ENCODE measurements at regions not wholly inside any gene's neighbourhood (a gene's known extent, or its start where the extent isn't known, plus 50 kb on each side); places are given as distances from the start of the nearest gene placed in this dataset.

GRCh38 chr5:50934343-50934742 lies 267.9 kb downstream of the PARP8 start:
- Mint-ChIP-seq H3K4me1 (ENCODE audit: low read depth) (no peaks in the 10 kb centered on the region), H3K36me3 (ENCODE audit: low read depth) (no peaks in the 10 kb centered on the region), H3K4me3 (no peak overlapping the region), H3K27me3 (ENCODE audit: low read depth) (peaks cover 3% of the 10 kb centered on the region), H3K9me3 (ENCODE audit: insufficient read depth) (no peaks in the 10 kb centered on the region), H3K27ac (no peak overlapping the region)
- no peak for DNase-seq
- ChIA-PET POLR2A (no interaction called here), CTCF (no interaction called here)
- no peak for ATAC-seq

GRCh38 chr5:50945139-50945538 lies 278.7 kb downstream of the PARP8 start:
- no peak for DNase-seq
- CTCF ChIA-PET: no interaction called here
- no peaks in the 10 kb centered on the region for H3K4me1 Mint-ChIP-seq (ENCODE audit: low read depth)
- H3K9me3 Mint-ChIP-seq (ENCODE audit: insufficient read depth): no peaks in the 10 kb centered on the region
- POLR2A ChIA-PET: no interaction called here
- no peaks in the 10 kb centered on the region for H3K27me3 Mint-ChIP-seq (ENCODE audit: low read depth)
- H3K4me3 Mint-ChIP-seq: no peak overlapping the region
- no peak overlapping the region for H3K27ac Mint-ChIP-seq
- no peaks in the 10 kb centered on the region for H3K36me3 Mint-ChIP-seq (ENCODE audit: low read depth)
- no peak for ATAC-seq

GRCh38 chr5:50947906-50948683 lies 281.7 kb downstream of the PARP8 start:
- POLR2A ChIA-PET: no interaction called here
- ATAC-seq (no peak), DNase-seq (no peak)
- Mint-ChIP-seq H3K4me3 (no peak overlapping the region), H3K27me3 (ENCODE audit: low read depth) (no peaks in the 10 kb centered on the region), H3K36me3 (ENCODE audit: low read depth) (no peaks in the 10 kb centered on the region), H3K9me3 (ENCODE audit: insufficient read depth) (no peaks in the 10 kb centered on the region), H3K4me1 (ENCODE audit: low read depth) (no peaks in the 10 kb centered on the region), H3K27ac (no peak overlapping the region)
- CTCF ChIA-PET: no interaction called here

DNA sequence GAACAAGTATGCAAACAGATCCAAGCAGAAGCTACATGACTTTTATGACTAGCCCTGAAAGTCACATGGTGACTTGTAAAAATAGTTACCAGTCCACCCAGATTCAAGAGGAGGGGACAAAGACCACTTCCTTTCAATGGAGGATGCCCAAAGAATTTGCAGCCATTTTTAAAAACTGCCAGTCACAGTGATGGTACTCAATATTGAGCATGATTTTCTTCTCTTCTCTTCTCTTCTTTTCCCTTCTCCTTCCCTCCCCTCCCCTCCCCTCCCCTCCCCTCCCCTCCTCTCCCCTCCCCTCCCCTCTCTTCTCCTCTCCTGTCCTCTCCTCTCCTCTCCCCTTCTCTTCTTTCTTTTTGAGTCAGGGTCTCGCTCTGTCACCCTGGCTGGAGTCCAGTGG lies 286.9 kb downstream of the PARP8 start:
- POLR2A ChIA-PET: no interaction called here
- ATAC-seq (no peak), DNase-seq (no peak)
- H3K4me3 Mint-ChIP-seq: no peak overlapping the region
- H3K4me1 Mint-ChIP-seq (ENCODE audit: low read depth): no peaks in the 10 kb centered on the region
- CTCF ChIA-PET: no interaction called here
- H3K36me3 Mint-ChIP-seq (ENCODE audit: low read depth): no peaks in the 10 kb centered on the region
- H3K27me3 Mint-ChIP-seq (ENCODE audit: low read depth): peaks cover 2% of the 10 kb centered on the region
- no peak overlapping the region for H3K27ac Mint-ChIP-seq
- H3K9me3 Mint-ChIP-seq (ENCODE audit: insufficient read depth): no peaks in the 10 kb centered on the region

DNA sequence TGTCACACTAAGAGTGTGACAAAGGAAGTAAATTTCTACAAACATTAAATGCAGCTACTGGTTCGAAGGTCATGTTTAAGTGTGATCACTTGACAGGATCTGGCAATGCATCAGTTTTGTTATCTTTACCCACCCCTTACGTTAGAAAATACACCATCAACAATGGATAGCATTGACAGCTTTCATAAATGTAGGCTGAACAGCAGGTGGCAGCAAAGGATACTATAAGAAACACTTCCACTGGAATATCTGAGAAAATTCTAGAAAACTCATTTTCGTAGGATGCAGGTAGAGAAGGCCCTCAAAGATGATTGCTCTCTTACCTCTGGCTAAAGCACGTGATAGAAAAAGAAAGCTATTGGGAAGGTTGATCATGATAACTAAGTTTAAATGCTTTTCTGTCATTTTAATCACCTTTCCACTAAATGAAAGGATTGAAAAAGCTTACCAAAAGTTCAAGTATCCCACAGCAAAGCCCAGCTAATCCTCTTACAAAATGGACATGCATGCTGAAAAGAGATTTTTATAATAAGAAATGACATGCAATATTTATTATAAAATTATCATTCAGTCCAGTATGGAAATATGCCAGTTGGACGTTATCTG lies 292.5 kb downstream of the PARP8 start:
- ChIA-PET CTCF (interaction anchor here (1.3 to 1.6 kb wide), 2 partner anchors 9 kb away, joined by 4 to 6 read pairs; no protein-coding TSS in a partner anchor), POLR2A (no interaction called here)
- Mint-ChIP-seq H3K9me3 (ENCODE audit: insufficient read depth) (no peaks in the 10 kb centered on the region), H3K36me3 (ENCODE audit: low read depth) (no peaks in the 10 kb centered on the region), H3K27me3 (ENCODE audit: low read depth) (peaks cover 13% of the 10 kb centered on the region), H3K4me1 (ENCODE audit: low read depth) (peaks cover 8% of the 10 kb centered on the region), H3K27ac (no peak overlapping the region), H3K4me3 (no peak overlapping the region)
- no peak for DNase-seq
- no peak for ATAC-seq

- Mint-ChIP-seq H3K36me3 (ENCODE audit: low read depth) (no peaks in the 10 kb centered on the region), H3K27ac (peak overlapping the region; percentile 63), H3K4me1 (ENCODE audit: low read depth) (peaks cover 38% of the 10 kb centered on the region), H3K27me3 (ENCODE audit: low read depth) (peaks cover 54% of the 10 kb centered on the region), H3K4me3 (peak overlapping the region; percentile 80), H3K9me3 (ENCODE audit: insufficient read depth) (no peaks in the 10 kb centered on the region)
- ChIA-PET CTCF (interaction anchor here (0.6 to 1.5 kb wide), 23 partner anchors 8 to 1954 kb away, joined by 3 to 10 read pairs (median 4); no protein-coding TSS in a partner anchor), POLR2A (interaction anchor here (0.6 kb wide), 1 partner anchor 373 kb away, joined by 3 read pairs; no protein-coding TSS in a partner anchor)
- ATAC-seq (peak; percentile 87), DNase-seq (peak; percentile 82)
These were observed 296.8 kb downstream of the PARP8 start for GRCh38 chr5:50962934-50963872.

DNA sequence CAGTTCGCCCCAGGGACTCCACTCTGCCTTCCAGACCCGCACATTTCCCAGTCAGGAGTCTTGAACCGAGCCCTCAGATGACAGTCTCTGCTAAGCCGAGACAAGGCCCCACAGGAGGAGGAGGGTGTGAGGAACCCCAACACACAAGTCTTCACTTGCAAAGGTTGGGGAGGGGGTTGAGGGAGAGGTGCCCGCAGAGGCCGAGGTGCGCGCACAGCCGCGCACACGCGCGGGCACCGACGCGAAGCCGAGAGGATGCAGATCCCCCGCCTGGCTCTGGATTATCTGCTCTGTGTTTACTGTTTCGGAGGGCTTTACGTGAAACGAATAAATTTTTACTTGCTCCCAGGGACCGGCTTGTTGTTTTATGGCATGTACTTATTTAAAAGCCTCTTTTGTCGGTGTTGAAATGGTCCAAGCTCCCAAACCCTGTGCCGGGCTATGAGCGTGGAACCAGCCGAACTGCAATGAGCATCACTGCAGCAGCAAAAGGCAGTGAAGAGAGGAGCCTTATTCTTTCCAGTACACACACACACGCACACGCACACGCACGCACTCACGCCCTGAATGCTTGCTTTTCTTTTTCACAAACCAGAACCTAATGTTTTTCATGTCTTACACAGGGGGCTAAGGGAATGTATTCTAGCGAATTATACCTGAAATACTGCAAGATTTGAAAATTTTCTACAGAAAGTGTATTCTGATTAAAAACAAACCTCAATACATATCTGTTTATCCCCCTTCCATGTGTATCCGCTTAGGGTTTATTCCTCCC lies 297.7 kb downstream of the PARP8 start:
- peaks cover 62% of the 10 kb centered on the region for H3K27me3 Mint-ChIP-seq (ENCODE audit: low read depth)
- POLR2A ChIA-PET: no interaction called here
- no peak overlapping the region for H3K4me3 Mint-ChIP-seq
- H3K4me1 Mint-ChIP-seq (ENCODE audit: low read depth): peaks cover 48% of the 10 kb centered on the region
- ATAC-seq (no peak), DNase-seq (no peak)
- CTCF ChIA-PET: interaction anchor here (0.7 to 1.5 kb wide), 16 partner anchors 7 to 1910 kb away, joined by 3 to 10 read pairs (median 4); no protein-coding TSS in a partner anchor
- no peaks in the 10 kb centered on the region for H3K36me3 Mint-ChIP-seq (ENCODE audit: low read depth)
- no peak overlapping the region for H3K27ac Mint-ChIP-seq
- no peaks in the 10 kb centered on the region for H3K9me3 Mint-ChIP-seq (ENCODE audit: insufficient read depth)

GRCh38 chr5:50964746-50965653 lies 298.6 kb downstream of the PARP8 start:
- Mint-ChIP-seq H3K4me1 (ENCODE audit: low read depth) (peaks cover 56% of the 10 kb centered on the region), H3K27me3 (ENCODE audit: low read depth) (peaks cover 69% of the 10 kb centered on the region), H3K36me3 (ENCODE audit: low read depth) (no peaks in the 10 kb centered on the region), H3K9me3 (ENCODE audit: insufficient read depth) (no peaks in the 10 kb centered on the region), H3K4me3 (no peak overlapping the region), H3K27ac (no peak overlapping the region)
- POLR2A ChIA-PET: no interaction called here
- DNase-seq: no peak
- ATAC-seq: no peak
- CTCF ChIA-PET: interaction anchor here (1.5 kb wide), 1 partner anchor 417 kb away, joined by 4 read pairs; no protein-coding TSS in a partner anchor

GRCh38 chr5:50965654-50966375 lies 299.4 kb downstream of the PARP8 start:
- H3K4me1 Mint-ChIP-seq (ENCODE audit: low read depth): peaks cover 59% of the 10 kb centered on the region
- no peak for ATAC-seq

GRCh38 chr5:50967009-50967562 lies 300.6 kb downstream of the PARP8 start:
- POLR2A ChIA-PET: no interaction called here
- no peaks in the 10 kb centered on the region for H3K9me3 Mint-ChIP-seq (ENCODE audit: insufficient read depth)
- H3K4me3 Mint-ChIP-seq: peak overlapping the region; percentile 75
- DNase-seq (no peak), ATAC-seq (no peak)
- H3K27ac Mint-ChIP-seq: no peak overlapping the region
- no peaks in the 10 kb centered on the region for H3K36me3 Mint-ChIP-seq (ENCODE audit: low read depth)
- peaks cover 82% of the 10 kb centered on the region for H3K27me3 Mint-ChIP-seq (ENCODE audit: low read depth)
- CTCF ChIA-PET: interaction anchor here (1.7 kb wide), 1 partner anchor 10 kb away, joined by 6 read pairs; no protein-coding TSS in a partner anchor
- H3K4me1 Mint-ChIP-seq (ENCODE audit: low read depth): peaks cover 59% of the 10 kb centered on the region

More at GRCh38 chr5:50965654-50966375, 299.4 kb downstream of the PARP8 start:
- Mint-ChIP-seq H3K27ac (no peak overlapping the region), H3K4me3 (peak overlapping the region; percentile 49), H3K27me3 (ENCODE audit: low read depth) (peaks cover 77% of the 10 kb centered on the region), H3K9me3 (ENCODE audit: insufficient read depth) (no peaks in the 10 kb centered on the region), H3K36me3 (ENCODE audit: low read depth) (no peaks in the 10 kb centered on the region)
- CTCF ChIA-PET: interaction anchor here (1.5 to 1.7 kb wide), 2 partner anchors 9 to 417 kb away, joined by 4 to 6 read pairs; no protein-coding TSS in a partner anchor
- POLR2A ChIA-PET: no interaction called here
- no peak for DNase-seq

All from activated CD8-positive, alpha-beta T cell treated with anti-CD3 and anti-CD28 coated beads, Interleukin-2, amount 10 ng/mL, durations not matched to agents 7 days and 5 days (primary cell).